Heart left ventricle (tissue), 16 donors: ENCODE measurements at regions not wholly inside any gene's neighbourhood (a gene's known extent, or its start where the extent isn't known, plus 50 kb on each side); places are given as distances from the start of the nearest gene placed in this dataset.

Source experiments
- ATAC-seq, 4 donors: fragments of 200-7000 bp; cut with Tn5 transposase; one replicate each; pipeline ENCODE4 v1.9.1; 2020 to 2022; ENCODE audit warnings: moderate library complexity in 4 of 4, mild to moderate bottlenecking in 3 of 4, moderate number of reproducible peaks in 1 of 4
- DNase-seq, 5 donors: peaks; one replicate each; pipeline ENCODE4 v3.0.0-alpha.2; 2020
- H3K27ac ChIP-seq, 12 donors: fragments of 200-600 bp; sonication (generic) in 4 of 12; one replicate each; pipeline versions ENCODE4 v1.5.0 to v1.8.0; 2016 to 2022; ENCODE audit warnings: mild to moderate bottlenecking in 2 of 12
- H3K27me3 ChIP-seq, 9 donors: fragments of 200-600 bp; sonication (generic) in 2 of 9; one replicate each; pipeline versions ENCODE4 v1.5.1 to v1.8.0; 2016 to 2022; ENCODE audit warnings: mild to moderate bottlenecking in 3 of 9
- H3K36me3 ChIP-seq, 9 donors: fragments of 200-600 bp; sonication (generic) in 2 of 9; one replicate each; pipeline versions ENCODE4 v1.5.0 to v1.8.0; 2018 to 2022; ENCODE audit warnings: mild to moderate bottlenecking in 2 of 9
- H3K4me1 ChIP-seq, 12 donors: fragments of 200-600 bp; sonication (generic) in 4 of 12; one replicate each; pipeline versions ENCODE4 v1.5.0 to v1.8.0; 2016 to 2022; ENCODE audit warnings: mild to moderate bottlenecking in 3 of 12
- H3K4me3 ChIP-seq, 12 donors: fragments of 200-600 bp; sonication (generic) in 4 of 12; one replicate each; pipeline versions ENCODE4 v1.5.0 to v1.8.0; 2017 to 2022; ENCODE audit warnings: mild to moderate bottlenecking in 9 of 12, moderate library complexity in 4 of 12
- H3K9me3 ChIP-seq, 12 donors: fragments of 200-600 bp; sonication (generic) in 4 of 12; one replicate each; pipeline versions ENCODE4 v1.5.0 to v1.8.0; 2016 to 2022; ENCODE audit warnings: mild to moderate bottlenecking in 1 of 12
- CTCF ChIP-seq, 12 donors: fragments of 200-600 bp; sonication (generic) in 4 of 12; IDR thresholded peaks; one replicate each; pipeline versions ENCODE4 v1.5.0 to v1.8.0; 2018 to 2022; ENCODE audit warnings: antibody characterized with exemption in 12 of 12, mild to moderate bottlenecking in 5 of 12
- POLR2A ChIP-seq, 2 donors: fragments of 450-650 bp; IDR thresholded peaks; one replicate each; pipeline ENCODE4 v1.6.1; 2017; ENCODE audit warnings: antibody characterized with exemption in 2 of 2, mild to moderate bottlenecking in 2 of 2, moderate library complexity in 2 of 2
- WGBS, 4 donors: extraction: QIAGEN DNeasy Blood & Tissue Kit in 2 of 4; methylation state at CpG; one replicate each; pipeline versions ENCODE4 v1.1.5 to v1.1.7; 2013 to 2018; 5-methylcytosine and 5-hydroxymethylcytosine counted together
- intact Hi-C, 10 donors: fragments of 100-400 bp; cut with DNase I; formaldehyde crosslinking; loops; one replicate each; pipeline versions ENCODE4 v1.11.1 to v1.14.2; 2022
- donor health status: ischemic (EF 13 %, LVEDD 7.1; RV severe dilation, severe dysfunction).
- donor health status: healthy with polysubstance abuse.
- donor health status: DM: no; HTN: yes; CAD: no.
- donor health status: DM: no; HTN: no; CAD: no.
- donor health status: ischemic (EF 25% LVEDD 6.9; RV normal size, moderate dysfunction).
- donor health status: ischemic (EF 25% LVEDD 5.7; RV mildly dilated, moderate dysfunction).
- donor health status: healthy.
- donor health status: DM: yes; HTN: yes; CAD: no.
- donor health status: ischemic (EF 35%, LVEDD 5.7; RV mildly dilated, moderate dysfunction).
- donor health status: nonischemic (EF 11% LVEDD 7.7; RV severe dilation, severe dysfunction).
- donor health status: DM: yes; HTN: yes; CAD: no.
- donor health status: PGD.
- donor health status: ischemic (EF 29% LVEDD 5.4; RV normal size, mild dysfunction).
- donor health status: nonischemic (EF 23%, LVEDD 6.1; RV moderate dilation, normal function).

DNA sequence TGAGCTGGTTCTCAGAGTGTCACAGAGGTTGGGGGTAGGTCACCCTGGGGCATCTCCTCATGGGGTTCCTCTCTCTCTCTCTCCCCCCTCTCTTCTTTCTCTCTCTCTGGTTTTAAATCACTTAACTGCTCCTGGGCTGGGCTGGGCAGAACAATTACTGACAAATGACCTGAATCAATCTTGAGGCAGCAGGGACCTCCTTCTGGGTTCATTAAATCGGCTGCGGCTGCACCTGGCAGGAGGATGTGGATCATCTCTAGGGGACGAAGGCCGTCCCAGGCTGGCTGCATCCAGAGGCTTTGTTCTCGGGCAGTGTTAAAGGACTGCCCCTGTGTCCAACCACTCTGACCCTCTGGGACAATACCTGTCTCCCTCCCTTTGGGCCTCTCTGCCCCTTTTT is 143.1 kb downstream of the TLE3 start:
- no peak for DNase-seq
- Histone ChIP-seq H3K27ac (no peak overlapping the region), H3K4me3 (no peak overlapping the region), H3K27me3 (peaks cover 0 to 10% (median 0%) of the 10 kb centered on the region in 9 donors), H3K4me1 (no peaks in the 10 kb centered on the region), H3K9me3 (no peaks in the 10 kb centered on the region), H3K36me3 (no peaks in the 10 kb centered on the region)
- no peak for TF ChIP-seq CTCF (IDR thresholded peaks at IDR 0.05)
- no peak for TF ChIP-seq POLR2A (IDR thresholded peaks at IDR 0.05)
- WGBS, 4 donors = 76 to 79% (median 78%) methylated on average over 5 of the region's 5 CpGs
- no peak for ATAC-seq
- intact Hi-C loops = no loop called here

- Histone ChIP-seq H3K27ac (no peak overlapping the region), H3K4me1 (no peaks in the 10 kb centered on the region), H3K36me3 (no peaks in the 10 kb centered on the region), H3K9me3 (no peaks in the 10 kb centered on the region), H3K27me3 (peaks cover 0 to 10% (median 0%) of the 10 kb centered on the region in 9 donors), H3K4me3 (no peak overlapping the region)
- no peak for ATAC-seq
- no peak for TF ChIP-seq POLR2A (IDR thresholded peaks at IDR 0.05)
- no peak for TF ChIP-seq CTCF (IDR thresholded peaks at IDR 0.05)
- 62 to 72% (median 71%) methylated on average over 8 to 9 of the region's 9 CpGs for WGBS, 4 donors
- no peak for DNase-seq
- intact Hi-C loops = no loop called here
Measured at GRCh38 chr15:69955240-69955894, 142.3 kb downstream of the TLE3 start.

GRCh38 chr15:69956417-69956816 is 141.3 kb downstream of the TLE3 start:
- TF ChIP-seq CTCF (IDR thresholded peaks at IDR 0.05) (no peak), POLR2A (IDR thresholded peaks at IDR 0.05) (no peak)
- H3K27ac ChIP-seq = no peak overlapping the region
- WGBS, 4 donors = 62 to 87% (median 69%) methylated on average over 5 of the region's 5 CpGs

GRCh38 chr15:69957175-69957574 is 140.5 kb downstream of the TLE3 start:
- H3K4me3 ChIP-seq = no peak overlapping the region
- H3K27me3 ChIP-seq = peaks cover 0 to 10% (median 0%) of the 10 kb centered on the region in 9 donors
- H3K9me3 ChIP-seq = no peaks in the 10 kb centered on the region
- DNase-seq (no peak), ATAC-seq (no peak)
- no peaks in the 10 kb centered on the region for H3K36me3 ChIP-seq
- H3K27ac ChIP-seq = no peak overlapping the region
- intact Hi-C loops = no loop called here
- TF ChIP-seq CTCF (IDR thresholded peaks at IDR 0.05) (no peak), POLR2A (IDR thresholded peaks at IDR 0.05) (no peak)
- 84 to 92% (median 87%) methylated on average over 4 of the region's 4 CpGs for WGBS, 4 donors
- H3K4me1 ChIP-seq = no peaks in the 10 kb centered on the region

More at GRCh38 chr15:69956417-69956816, 141.3 kb downstream of the TLE3 start:
- H3K4me3 ChIP-seq = no peak overlapping the region
- H3K9me3 ChIP-seq = no peaks in the 10 kb centered on the region
- no peaks in the 10 kb centered on the region for H3K4me1 ChIP-seq
- intact Hi-C loops = no loop called here
- no peaks in the 10 kb centered on the region for H3K36me3 ChIP-seq
- no peak for DNase-seq
- H3K27me3 ChIP-seq = peaks cover 0 to 10% (median 0%) of the 10 kb centered on the region in 9 donors
- no peak for ATAC-seq
